ENCODE measurements at regions not wholly inside any gene's neighbourhood (a gene's known extent, or its start where the extent isn't known, plus 50 kb on each side); places are given as distances from the start of the nearest gene placed in this dataset.

- Histone ChIP-seq H3K36me3 (ENCODE audit: control insufficient read depth in 4 of 4, insufficient read depth in 4 of 4, low read length in 4 of 4) (no peaks in the 10 kb centered on the region), H3K27ac (ENCODE audit: low read depth in 1 of 2, low read length in 1 of 2) (no peak overlapping the region), H3K4me3 (no peak overlapping the region), H3K27me3 (ENCODE audit: control insufficient read depth in 3 of 3, insufficient read depth in 3 of 3, low read length in 2 of 3) (no peaks in the 10 kb centered on the region), H3K4me1 (ENCODE audit: control insufficient read depth in 5 of 5, insufficient read depth in 5 of 5, low read length in 5 of 5) (no peaks in the 10 kb centered on the region), H3K9ac (ENCODE audit: insufficient read depth in 1 of 2, low read length in 2 of 2) (no peak overlapping the region), H3K9me3 (ENCODE audit: control insufficient read depth in 4 of 4, insufficient read depth in 3 of 4, low read length in 3 of 4) (no peaks in the 10 kb centered on the region)
- WGBS, 2 donors: 68 to 75% methylated on average over 5 of the region's 5 CpGs
- TF ChIP-seq, protein P1, sequence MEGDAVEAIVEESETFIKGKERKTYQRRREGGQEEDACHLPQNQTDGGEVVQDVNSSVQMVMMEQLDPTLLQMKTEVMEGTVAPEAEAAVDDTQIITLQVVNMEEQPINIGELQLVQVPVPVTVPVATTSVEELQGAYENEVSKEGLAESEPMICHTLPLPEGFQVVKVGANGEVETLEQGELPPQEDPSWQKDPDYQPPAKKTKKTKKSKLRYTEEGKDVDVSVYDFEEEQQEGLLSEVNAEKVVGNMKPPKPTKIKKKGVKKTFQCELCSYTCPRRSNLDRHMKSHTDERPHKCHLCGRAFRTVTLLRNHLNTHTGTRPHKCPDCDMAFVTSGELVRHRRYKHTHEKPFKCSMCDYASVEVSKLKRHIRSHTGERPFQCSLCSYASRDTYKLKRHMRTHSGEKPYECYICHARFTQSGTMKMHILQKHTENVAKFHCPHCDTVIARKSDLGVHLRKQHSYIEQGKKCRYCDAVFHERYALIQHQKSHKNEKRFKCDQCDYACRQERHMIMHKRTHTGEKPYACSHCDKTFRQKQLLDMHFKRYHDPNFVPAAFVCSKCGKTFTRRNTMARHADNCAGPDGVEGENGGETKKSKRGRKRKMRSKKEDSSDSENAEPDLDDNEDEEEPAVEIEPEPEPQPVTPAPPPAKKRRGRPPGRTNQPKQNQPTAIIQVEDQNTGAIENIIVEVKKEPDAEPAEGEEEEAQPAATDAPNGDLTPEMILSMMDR (IDR thresholded peaks at IDR 0.05; ENCODE audit: control extremely low read depth, extremely low read depth): no peak
- DNase-seq (no peak), ATAC-seq (ENCODE audit: insufficient read depth, low FRiP score) (no peak)
These were observed 462.1 kb downstream of the OLFM4 start for GRCh38 chr13:53490752-53491151.

GRCh38 chr13:53494406-53494805, 465.8 kb downstream of the OLFM4 start:
- Histone ChIP-seq H3K36me3 (ENCODE audit: control insufficient read depth in 4 of 4, insufficient read depth in 4 of 4, low read length in 4 of 4) (no peaks in the 10 kb centered on the region), H3K27ac (ENCODE audit: low read depth in 1 of 2, low read length in 1 of 2) (no peak overlapping the region), H3K27me3 (ENCODE audit: control insufficient read depth in 3 of 3, insufficient read depth in 3 of 3, low read length in 2 of 3) (no peaks in the 10 kb centered on the region), H3K4me3 (no peak overlapping the region), H3K9me3 (ENCODE audit: control insufficient read depth in 4 of 4, insufficient read depth in 3 of 4, low read length in 3 of 4) (no peaks in the 10 kb centered on the region), H3K4me1 (ENCODE audit: control insufficient read depth in 5 of 5, insufficient read depth in 5 of 5, low read length in 5 of 5) (no peaks in the 10 kb centered on the region), H3K9ac (ENCODE audit: insufficient read depth in 1 of 2, low read length in 2 of 2) (no peak overlapping the region)
- DNase-seq (no peak), ATAC-seq (ENCODE audit: insufficient read depth, low FRiP score) (no peak)
- WGBS, 2 donors: 55 to 78% methylated on average over 2 of the region's 2 CpGs
- TF ChIP-seq, protein P1 (IDR thresholded peaks at IDR 0.05; ENCODE audit: control extremely low read depth, extremely low read depth): no peak

GRCh38 chr13:53499576-53500133, 471.0 kb downstream of the OLFM4 start:
- TF ChIP-seq, protein P1 (IDR thresholded peaks at IDR 0.05; ENCODE audit: control extremely low read depth, extremely low read depth): no peak
- 72 to 76% methylated on average over 3 of the region's 3 CpGs for WGBS, 2 donors
- H3K27me3 ChIP-seq (ENCODE audit: control insufficient read depth in 3 of 3, insufficient read depth in 3 of 3, low read length in 2 of 3): no peaks in the 10 kb centered on the region
- H3K4me1 ChIP-seq (ENCODE audit: control insufficient read depth in 5 of 5, insufficient read depth in 5 of 5, low read length in 5 of 5): no peaks in the 10 kb centered on the region
- H3K36me3 ChIP-seq (ENCODE audit: control insufficient read depth in 4 of 4, insufficient read depth in 4 of 4, low read length in 4 of 4): no peaks in the 10 kb centered on the region
- no peak overlapping the region for H3K9ac ChIP-seq (ENCODE audit: insufficient read depth in 1 of 2, low read length in 2 of 2)
- no peak overlapping the region for H3K27ac ChIP-seq (ENCODE audit: low read depth in 1 of 2, low read length in 1 of 2)
- H3K4me3 ChIP-seq: no peak overlapping the region
- ATAC-seq (ENCODE audit: insufficient read depth, low FRiP score): no peak
- no peak for DNase-seq
- no peaks in the 10 kb centered on the region for H3K9me3 ChIP-seq (ENCODE audit: control insufficient read depth in 4 of 4, insufficient read depth in 3 of 4, low read length in 3 of 4)

GRCh38 chr13:53501387-53501786, 472.8 kb downstream of the OLFM4 start:
- TF ChIP-seq, protein P1 (IDR thresholded peaks at IDR 0.05; ENCODE audit: control extremely low read depth, extremely low read depth): no peak
- Histone ChIP-seq H3K4me1 (ENCODE audit: control insufficient read depth in 5 of 5, insufficient read depth in 5 of 5, low read length in 5 of 5) (no peaks in the 10 kb centered on the region), H3K36me3 (ENCODE audit: control insufficient read depth in 4 of 4, insufficient read depth in 4 of 4, low read length in 4 of 4) (no peaks in the 10 kb centered on the region), H3K27ac (ENCODE audit: low read depth in 1 of 2, low read length in 1 of 2) (no peak overlapping the region), H3K9ac (ENCODE audit: insufficient read depth in 1 of 2, low read length in 2 of 2) (no peak overlapping the region), H3K27me3 (ENCODE audit: control insufficient read depth in 3 of 3, insufficient read depth in 3 of 3, low read length in 2 of 3) (no peaks in the 10 kb centered on the region), H3K9me3 (ENCODE audit: control insufficient read depth in 4 of 4, insufficient read depth in 3 of 4, low read length in 3 of 4) (no peaks in the 10 kb centered on the region), H3K4me3 (no peak overlapping the region)
- ATAC-seq (ENCODE audit: insufficient read depth, low FRiP score) (no peak), DNase-seq (no peak)
